ENCODE measurements at regions not wholly inside any gene's neighbourhood (a gene's known extent, or its start where the extent isn't known, plus 50 kb on each side); places are given as distances from the start of the nearest gene placed in this dataset.
"Not testable (repeated sequence)": the region's sequence is repeated elsewhere in the genome, so short reads cannot be mapped to it uniquely, and the experiment has no call there.

GRCh38 chr21:17699524-17700189 lies 87.0 kb upstream of the BTG3 start:
- no peak for DNase-seq (ENCODE audit: low spot score)
- no peak for TF ChIP-seq CTCF (IDR thresholded peaks at IDR 0.05; ENCODE audit: extremely low read depth, missing control alignments)

- TF ChIP-seq CTCF (IDR thresholded peaks at IDR 0.05; ENCODE audit: extremely low read depth, missing control alignments) = no peak
- no peak for DNase-seq (ENCODE audit: low spot score)
Observed at GRCh38 chr21:17697473-17697872, 84.8 kb upstream of the BTG3 start.

- not testable (repeated sequence) for DNase-seq (ENCODE audit: low spot score)
Observed at GRCh38 chr21:17694416-17694815, 81.7 kb upstream of the BTG3 start.

GRCh38 chr21:17693801-17694200 lies 81.1 kb upstream of the BTG3 start:
- no peak for DNase-seq (ENCODE audit: low spot score)
- TF ChIP-seq CTCF (IDR thresholded peaks at IDR 0.05; ENCODE audit: extremely low read depth, missing control alignments) = no peak

GRCh38 chr21:17690078-17690494 lies 77.4 kb upstream of the BTG3 start:
- no peak for TF ChIP-seq CTCF (IDR thresholded peaks at IDR 0.05; ENCODE audit: extremely low read depth, missing control alignments)
- no peak for DNase-seq (ENCODE audit: low spot score)

GRCh38 chr21:17688912-17689874 lies 76.5 kb upstream of the BTG3 start:
- DNase-seq (ENCODE audit: low spot score) = no peak
- peak; percentile 22 for TF ChIP-seq CTCF (IDR thresholded peaks at IDR 0.05; ENCODE audit: extremely low read depth, missing control alignments)

- no peak for DNase-seq (ENCODE audit: low spot score)
Observed at GRCh38 chr21:17682924-17683323, 70.2 kb upstream of the BTG3 start.

More at GRCh38 chr21:17682924-17683323, 70.2 kb upstream of the BTG3 start:
- no peak for TF ChIP-seq CTCF (IDR thresholded peaks at IDR 0.05; ENCODE audit: extremely low read depth, missing control alignments)

All from GM20000 (cell line).